Activated effector memory CD4-positive, alpha-beta T cell treated with Interleukin-2 at 50 U/mL for 16 hours (primary cell): ENCODE measurements at regions not wholly inside any gene's neighbourhood (a gene's known extent, or its start where the extent isn't known, plus 50 kb on each side); places are given as distances from the start of the nearest gene placed in this dataset.

Experiments used
- DNase-seq: peaks from one replicate; pipeline ENCODE4 v3.0.0-alpha.2; 2020

DNA sequence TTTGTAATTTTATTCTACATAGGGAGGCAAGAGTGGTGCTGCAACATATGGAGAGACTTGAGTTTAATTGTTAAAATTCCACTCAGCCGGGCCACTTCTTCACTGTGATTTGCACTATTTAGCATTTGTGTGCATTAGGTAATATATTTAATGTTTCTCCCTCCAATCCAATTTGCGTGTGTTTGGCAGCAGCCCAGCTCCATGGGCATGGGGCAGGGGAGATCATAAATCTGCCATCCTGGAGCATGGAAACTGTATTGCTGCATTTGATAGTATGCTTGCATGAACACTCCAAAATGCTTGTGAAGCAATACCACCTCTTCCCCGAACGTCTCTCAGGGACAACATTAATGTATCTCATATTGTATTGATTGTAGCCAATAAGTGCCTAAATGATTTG is 339.1 kb upstream of the RBFOX1 start:
- DNase-seq = no peak

DNA sequence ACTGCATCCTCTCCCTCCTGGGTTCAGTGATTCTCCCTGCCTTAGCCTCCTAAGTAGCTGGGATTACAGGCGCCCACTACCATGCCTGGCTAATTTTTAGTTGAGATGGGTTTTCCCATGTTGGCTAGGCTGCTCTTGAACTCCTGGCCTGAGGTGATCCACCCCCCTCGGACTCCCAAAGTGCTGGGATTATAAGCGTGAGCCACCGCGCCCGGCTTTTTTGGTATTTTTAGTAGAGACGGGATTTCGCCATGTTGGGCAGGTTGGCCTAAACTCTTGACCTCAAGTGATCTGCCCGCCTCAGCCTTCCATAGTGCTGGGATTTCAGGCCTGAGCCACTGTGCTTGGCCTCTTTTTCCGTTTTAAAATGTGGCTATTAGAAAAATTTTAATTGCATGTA is 343.8 kb upstream of the RBFOX1 start:
- no peak for DNase-seq

DNA sequence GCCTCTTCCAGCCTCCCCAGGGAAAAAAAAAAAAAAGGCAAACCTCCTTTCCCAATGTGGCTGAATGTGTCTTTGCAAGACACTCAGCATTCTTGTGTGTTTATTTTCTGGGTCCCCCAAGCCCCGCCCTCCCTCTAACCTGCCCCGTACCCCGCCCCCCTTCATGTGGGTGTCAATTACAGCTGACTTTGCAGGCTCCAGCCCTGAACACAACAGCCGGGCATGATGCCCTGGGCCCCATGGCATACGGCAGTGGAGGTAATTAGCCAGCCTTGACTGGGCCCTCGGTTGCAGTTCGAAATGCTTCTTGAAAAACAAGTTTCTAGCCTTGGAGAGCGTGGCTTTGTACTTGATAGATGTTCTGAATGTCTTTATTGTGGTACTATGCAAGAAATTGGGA is 354.7 kb upstream of the RBFOX1 start:
- DNase-seq = no peak

DNA sequence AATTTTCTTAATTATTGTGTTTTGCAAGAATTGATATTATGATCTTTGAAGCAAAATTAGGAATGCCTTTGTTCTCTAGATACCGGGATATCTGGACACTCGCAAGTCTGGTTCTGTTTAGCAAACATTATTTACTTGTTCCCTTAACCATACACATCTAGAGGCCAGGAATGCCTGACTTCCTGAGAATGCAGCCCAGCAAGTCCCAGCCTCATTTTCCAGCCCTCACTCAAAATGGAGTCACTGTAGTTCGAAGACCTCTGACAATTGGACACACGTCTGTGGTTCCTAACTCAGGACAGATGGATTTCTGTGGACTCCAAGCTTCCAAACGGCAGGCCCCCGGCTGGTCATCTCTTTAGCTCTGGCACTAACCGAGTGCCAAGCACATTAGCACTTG is 355.4 kb upstream of the RBFOX1 start:
- DNase-seq = no peak

DNA sequence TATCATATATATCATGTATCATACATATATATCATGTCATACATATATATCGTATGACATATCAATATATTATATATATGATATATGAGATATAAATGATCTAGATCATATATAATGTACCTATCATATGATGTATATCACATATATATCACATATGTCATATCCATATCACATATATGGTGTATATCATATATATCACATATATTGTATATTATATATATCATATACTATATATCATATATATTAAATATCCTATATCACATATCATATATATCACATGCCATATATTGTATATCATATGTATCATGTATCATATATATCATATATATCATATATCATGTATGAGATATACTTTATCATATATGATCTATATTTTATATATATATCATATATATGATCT is 355.9 kb upstream of the RBFOX1 start:
- no peak for DNase-seq

DNA sequence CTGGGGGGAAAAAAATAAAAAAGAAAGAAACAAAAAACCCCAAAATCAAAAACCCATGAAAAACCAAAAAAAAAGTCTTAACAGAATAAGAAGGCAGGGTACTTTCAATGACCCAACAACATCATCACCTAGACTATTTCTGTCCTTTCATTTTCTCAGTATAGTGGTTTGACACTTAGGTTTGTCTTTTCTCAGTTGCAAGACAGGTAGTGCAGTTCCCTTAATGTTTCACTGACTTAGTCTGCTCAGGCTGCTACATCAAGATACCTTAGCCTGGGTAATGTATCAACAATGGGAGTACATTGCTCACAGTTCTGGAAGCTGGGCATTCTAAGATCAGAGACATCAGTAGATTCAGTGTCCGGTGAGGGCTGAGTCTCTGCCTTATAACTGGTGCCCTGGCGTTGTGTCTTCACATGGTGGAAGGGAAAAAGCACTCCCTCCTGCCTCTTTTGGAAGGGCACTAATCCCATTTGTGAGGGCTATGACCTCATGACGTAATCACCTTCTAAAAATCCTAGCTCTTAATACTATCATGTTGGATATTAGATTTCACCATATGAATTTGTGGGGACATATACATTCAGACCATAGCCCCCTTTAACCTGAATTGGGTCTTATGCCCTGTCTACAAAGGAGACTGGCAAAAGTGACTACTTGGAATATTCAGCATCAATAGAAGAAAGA is 362.3 kb upstream of the RBFOX1 start:
- DNase-seq = no peak

DNA sequence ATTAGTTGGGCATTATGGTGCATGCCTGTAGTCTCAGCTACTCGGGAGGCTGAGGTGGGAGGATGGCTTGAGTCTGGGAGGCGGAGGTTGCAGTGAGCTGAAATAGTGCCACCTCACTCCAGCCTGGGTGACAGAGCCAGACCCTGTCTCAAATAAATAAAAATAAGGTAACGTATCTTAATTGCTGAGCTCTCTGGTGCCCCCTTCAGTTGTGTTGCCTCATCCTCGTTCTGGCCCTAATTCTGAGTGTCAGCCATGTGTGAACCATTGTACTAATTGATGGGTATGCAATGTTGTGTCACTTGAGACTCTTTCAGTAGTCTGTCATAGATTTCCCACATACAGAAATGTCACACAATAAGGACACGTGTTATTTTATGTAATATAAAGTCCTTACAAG is 363.1 kb upstream of the RBFOX1 start:
- DNase-seq = no peak

DNA sequence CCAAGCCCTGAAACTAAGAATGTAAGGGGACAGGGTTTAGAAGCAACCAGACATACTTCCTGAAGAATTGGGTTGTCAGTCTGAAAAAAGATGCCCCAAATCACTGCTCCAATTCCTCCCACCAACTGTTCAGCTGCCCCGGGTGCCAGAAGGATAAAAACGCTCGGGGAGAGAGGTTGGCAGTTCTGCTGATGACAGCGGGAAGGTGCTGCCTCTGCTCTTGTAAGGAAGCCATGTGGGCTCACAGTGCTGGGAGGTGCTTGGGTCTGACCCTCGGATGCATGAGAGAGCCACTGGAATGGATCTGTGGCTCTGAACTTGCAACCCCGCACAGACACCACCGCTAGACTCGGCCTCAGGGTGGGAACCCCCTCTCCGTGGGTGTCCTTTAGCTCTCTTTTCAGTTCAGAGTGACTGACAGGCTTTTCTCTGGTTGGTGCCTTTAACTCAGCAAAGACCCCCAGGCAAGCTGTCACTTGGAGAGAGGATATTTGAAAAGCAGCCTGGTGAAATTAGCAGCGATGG is 364.8 kb upstream of the RBFOX1 start:
- no peak for DNase-seq

DNA sequence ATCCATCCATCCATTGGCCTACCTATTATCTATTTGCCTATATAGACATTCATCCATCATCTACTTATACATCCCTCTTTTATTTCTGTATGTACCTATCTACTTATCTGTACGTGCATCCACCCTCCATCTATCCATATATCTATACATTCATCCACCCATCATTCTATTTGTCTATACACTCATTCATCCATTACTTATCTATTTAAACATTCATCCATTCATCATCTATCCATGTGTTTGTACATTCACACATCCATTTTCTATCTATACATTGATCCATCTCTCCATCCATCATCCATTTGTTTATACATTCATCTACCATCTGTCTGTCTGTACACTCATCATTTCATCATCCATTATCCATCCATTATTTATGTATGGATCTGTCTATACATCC is 365.7 kb upstream of the RBFOX1 start:
- DNase-seq = no peak

DNA sequence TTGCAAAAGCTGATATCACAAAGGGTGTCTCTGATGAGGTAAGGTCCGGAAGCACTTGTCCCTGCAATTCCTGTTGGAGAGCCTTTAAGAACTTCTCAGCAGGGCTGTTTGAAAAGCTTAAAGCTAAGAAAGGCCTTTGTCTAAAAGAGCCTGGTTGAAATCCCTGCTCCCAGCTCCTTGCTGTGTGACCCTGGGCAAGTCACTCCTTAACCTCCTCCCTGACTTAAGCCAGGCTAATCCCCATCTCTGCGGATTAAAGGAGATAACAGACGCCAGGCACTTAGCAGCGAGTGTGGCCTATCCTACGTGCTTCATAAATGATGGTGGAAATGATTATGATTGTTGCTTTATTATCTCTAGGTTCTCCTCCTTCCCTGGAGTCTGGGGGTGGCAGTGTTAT is 368.0 kb upstream of the RBFOX1 start:
- DNase-seq = no peak

DNA sequence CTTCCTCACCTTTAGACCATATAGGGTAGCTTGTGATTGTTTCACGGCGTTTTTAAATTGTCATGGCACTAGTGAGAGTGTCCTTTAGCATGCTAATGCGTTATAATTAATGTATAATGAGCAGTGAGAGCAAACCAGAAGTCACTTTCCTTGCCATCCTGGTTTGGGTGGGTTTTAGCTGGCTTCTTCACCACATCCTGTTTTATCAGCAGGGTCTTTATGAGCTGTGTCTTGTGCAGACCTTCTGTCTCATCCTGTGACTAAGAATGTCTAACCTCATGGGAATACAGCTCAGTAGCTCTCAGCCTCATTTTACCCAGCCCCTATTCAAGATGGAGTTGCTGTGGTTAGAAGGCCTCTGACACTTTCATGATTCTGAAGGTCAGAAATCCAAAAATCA is 370.9 kb upstream of the RBFOX1 start:
- no peak for DNase-seq

DNA sequence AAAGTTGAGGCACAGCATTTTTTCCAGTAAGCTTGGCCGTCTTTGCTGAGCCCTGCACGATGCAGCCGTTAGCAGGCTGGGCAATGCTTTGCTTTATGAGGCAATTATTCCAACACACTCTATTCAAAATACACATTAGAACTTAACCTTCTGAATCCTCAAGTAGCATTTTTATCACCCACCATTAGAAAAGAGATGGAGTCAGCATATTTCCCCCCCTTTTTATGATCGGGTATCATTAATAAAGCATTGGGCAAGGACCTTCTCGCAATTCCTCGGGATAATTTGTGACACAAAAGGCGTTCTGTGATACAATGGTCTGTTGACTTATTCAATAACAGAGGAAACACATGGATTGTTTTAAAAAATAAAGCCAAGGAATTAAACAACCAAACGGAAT is 374.5 kb upstream of the RBFOX1 start:
- DNase-seq = no peak

DNA sequence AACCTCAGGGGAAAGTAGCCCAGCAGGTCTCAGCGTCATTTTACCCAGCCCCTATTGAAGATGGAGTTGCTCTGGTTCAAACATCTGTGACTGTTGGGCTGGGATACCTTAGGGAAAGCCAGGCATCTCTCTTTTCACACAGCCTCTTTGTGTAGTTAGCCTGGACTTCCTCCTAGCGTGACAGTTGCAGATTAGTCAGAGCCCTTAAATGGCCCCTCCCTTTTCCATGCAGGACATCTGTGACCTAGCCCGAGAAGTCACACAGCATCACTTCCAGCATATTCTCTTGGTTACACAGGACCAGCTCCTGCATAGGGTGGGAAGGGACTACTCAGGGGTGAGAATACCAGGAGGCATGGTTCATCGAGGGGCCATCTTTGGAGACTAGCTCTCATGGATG is 375.0 kb upstream of the RBFOX1 start:
- DNase-seq = no peak

DNA sequence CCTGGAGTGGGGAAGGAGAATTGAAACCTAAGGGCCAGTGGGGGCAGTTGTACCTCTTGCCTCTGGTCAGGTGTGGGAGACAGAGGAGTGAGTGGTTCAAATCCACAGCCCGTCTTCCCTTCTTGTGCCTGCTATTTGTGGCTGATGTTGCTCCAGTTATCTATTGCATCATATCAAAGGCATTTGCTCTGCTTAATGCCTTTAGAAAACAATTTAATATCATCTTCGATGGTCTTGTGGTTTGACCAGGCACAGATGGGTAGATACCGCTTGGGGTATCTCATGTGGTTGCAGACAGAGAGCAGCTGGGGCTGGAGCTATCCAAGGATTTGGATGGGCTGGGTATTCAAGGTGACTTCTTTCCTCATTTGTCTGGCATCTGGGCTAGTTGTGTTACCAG is 376.1 kb upstream of the RBFOX1 start:
- no peak for DNase-seq

DNA sequence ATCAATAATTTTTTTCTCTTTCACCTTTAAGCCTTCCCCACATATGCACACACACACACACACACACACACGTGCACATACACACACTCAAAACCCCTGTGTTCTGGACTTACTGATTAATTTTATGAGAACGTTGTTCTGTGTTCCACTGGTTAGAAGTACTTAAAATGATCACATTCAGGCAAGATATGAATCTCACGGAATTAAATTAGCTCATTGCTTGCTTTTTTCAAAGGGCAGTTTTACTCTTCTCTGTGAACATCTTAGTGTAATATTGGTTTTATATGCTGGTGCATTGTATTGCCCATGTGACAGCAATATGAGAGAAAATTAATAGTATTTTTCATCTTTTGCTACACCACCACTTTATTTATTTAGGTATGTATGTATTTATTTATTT is 377.3 kb upstream of the RBFOX1 start:
- DNase-seq = no peak

DNA sequence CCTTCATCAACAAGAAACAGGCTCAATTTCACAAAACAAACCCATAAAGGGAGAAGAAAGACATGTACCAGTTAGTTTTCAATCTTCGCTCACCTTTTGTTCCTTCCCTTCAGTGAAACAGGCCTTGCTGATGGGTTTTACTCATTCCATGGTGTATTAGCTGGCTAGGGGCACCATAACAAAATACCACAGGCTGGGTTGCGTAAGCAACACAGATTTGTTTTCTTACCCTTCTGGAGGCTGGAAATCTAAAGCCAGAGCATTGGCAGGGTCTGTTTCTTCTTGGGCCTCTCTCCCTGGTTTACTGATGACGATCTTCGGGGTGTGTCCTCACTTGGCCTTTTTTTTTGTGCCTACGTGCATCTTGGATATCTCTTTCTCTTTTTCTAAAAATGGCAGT is 383.4 kb upstream of the RBFOX1 start:
- no peak for DNase-seq

DNA sequence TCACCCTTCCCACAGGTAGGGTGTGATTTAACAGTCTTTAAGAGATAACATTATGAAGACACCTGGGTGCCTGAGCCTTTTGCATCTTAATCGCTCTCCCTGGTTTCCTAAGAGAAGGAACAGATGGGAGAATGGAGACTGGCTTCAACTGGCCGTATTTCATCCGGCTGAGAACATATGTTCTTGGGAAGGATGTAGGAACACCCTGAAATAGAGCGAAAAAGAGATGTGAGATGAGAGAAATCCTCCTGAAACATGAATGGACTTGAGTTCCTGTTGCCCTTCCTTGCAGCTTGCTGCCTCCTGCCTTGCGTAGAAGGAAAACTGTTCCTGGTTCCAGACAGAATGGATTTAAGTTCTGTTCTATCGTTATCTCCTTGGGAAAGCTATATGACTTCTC is 385.4 kb upstream of the RBFOX1 start:
- no peak for DNase-seq

DNA sequence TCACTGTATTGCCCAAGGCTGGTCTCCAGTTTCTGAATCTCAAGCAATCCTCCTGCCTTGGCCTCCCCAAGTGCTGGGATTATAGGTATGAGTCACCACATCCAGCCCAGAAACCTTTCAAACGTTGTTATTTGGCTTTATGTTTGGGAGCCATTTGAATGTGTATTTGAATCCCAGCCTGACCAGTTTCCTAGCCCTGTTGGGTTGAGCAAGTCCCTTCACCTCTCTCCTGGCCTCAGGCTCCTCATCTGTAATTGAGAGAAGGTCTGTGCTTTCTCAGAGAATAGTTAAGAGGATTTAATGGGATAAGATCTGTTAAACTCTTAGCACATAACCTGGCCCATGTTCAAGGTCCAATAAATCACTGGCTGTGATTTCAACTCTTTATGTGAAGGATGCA is 385.8 kb upstream of the RBFOX1 start:
- DNase-seq = no peak

DNA sequence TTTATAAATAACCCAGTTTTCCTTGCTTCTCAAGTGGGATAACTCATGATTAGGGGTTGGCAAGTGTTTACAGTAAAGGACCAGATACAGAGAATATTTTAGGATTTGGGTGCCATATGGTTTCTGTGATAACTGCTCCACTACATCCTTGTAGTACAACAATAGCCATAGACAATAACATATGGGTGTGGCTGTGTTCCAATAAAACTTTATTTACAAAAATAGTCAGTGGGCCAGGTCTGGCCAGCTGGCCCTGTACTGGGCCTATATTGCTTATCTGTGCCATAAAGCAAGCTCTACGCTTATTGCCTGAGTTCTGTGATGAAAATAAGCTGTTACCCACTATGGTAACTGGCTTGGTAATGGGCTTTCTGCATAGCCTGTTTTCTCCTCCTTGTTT is 386.5 kb upstream of the RBFOX1 start:
- DNase-seq = no peak

DNA sequence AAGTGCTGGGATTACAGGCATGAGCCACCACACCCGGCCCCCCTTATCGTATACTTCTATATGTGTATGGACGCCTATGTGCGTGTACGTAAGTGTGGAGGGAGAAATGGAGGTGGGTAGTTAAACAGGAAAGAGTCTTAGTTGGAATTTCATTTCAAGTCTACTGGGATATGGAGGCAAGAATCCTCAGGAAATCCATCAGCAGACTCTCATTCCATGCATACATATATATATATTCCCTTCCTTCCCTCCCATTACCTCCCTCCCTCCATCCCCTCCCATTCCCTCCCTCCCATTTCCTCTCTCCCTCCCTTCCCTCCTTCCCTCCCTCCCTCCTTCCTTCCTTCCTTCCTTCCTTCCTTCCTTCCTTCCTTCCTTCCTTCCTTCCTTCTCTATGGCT is 391.7 kb upstream of the RBFOX1 start:
- DNase-seq = no peak

DNA sequence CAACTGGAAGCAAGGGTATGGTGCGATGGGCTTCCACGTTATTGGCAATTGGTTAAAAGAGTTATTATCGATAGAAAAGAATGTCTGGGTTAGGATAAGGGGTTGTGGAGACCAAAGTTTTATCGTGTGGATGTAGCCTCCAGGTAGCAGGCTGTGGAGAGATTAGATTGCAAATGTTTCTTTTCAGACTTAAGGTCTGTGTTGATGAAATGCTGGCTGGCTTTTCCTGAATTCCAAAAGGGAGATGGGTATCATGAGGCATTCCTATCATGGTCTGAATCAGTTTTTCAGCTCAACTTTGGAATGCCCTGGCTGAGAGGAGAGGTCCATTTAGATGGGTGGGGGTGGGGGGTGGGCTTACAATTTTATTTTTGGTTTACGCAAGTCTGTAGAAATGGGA is 395.0 kb upstream of the RBFOX1 start:
- no peak for DNase-seq

DNA sequence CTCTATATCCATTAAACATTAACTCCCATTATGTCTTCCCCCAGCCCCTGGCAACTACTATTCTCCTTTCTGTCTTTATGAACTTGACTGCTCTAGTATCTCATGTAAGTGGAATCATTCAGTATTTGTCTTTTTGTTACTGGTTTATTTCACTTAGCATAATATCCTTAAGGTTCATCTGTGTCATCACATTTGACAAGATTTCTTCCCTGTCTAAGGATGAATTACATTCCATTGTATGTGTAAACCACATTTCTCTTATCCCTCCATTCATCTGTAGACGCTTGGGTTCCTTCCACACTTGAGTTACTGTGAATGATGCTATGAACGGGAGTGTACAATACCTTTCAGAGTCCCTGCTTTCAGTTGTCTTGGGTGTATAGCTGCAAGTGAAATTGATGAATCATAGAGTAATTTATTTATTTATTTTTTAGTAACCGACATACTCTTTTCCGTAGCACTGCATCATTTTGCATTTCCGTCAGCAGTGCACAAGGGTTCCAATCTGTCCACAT is 399.7 kb upstream of the RBFOX1 start:
- DNase-seq = no peak

DNA sequence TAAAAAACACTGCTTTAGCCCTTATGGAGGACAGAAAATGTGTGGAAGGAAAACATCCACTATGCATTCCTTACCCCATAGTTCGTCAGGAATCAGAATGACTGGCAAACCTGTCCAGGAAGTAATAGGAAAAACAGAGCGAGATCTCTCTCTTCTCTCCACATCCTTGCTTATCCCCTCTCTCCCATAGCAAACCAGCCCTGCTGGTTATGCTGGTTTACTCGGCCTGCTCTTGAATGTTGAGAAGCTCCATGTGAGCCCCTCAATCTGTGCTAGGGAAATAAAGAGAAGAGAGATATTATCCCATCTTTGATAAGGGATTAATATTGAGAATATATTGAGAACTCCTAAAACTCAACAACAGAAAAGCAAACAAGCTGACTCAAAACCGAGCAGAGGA is 402.8 kb upstream of the RBFOX1 start:
- DNase-seq = no peak

DNA sequence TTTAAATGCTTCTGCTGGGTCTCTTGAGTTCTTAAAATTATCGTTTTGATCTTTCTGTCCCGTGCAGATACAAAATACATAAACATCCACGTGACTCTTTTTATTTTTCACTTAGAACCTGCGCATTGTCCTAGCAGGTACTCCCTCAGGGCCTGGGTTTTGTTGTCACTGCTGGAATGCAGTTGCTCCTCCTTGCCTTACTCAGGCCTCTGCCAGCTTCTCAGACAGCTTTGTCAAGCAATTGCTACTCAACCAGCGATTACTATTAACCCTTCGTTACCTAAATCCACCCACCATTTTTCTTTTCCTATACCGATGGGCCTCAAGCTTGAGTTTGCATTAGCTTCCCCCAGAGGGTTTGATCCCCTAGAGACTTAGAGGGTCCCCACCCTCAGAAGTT is 405.9 kb upstream of the RBFOX1 start:
- DNase-seq = no peak

DNA sequence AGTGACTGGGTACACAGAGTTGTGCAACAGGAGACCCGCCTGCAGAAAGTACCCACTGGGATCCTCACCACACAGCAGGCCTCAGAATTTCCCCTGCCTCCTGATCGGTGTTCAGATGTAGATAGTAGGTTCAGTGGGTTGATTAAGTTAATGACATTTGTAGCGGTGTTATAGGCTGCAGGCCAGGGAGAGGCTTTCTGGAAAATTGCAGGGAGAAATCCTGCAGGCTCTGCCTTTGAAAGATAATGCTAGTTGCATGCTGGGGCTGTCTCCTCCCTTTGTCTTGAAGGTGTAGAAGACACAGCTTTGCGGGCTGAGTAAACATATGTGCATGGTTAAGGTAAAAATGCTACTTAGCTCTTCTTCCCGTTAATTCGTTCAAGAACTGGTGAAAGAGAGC is 406.3 kb upstream of the RBFOX1 start:
- no peak for DNase-seq
